HepG2 (cell line): ENCODE measurements at regions not wholly inside any gene's neighbourhood (a gene's known extent, or its start where the extent isn't known, plus 50 kb on each side); places are given as distances from the start of the nearest gene placed in this dataset.

Experiments
- ATF1 ChIP-seq: IDR thresholded peaks from 2 replicates; pipeline ENCODE4 v1.6.1; 2016; ENCODE audit warnings: mild to moderate bottlenecking, control low read depth
- CBX1 ChIP-seq: IDR thresholded peaks from one replicate; pipeline ENCODE4 v1.6.1; 2016; ENCODE audit warnings: antibody characterized with exemption, low read depth
- DNMT3B ChIP-seq: conservative IDR thresholded peaks from 2 replicates; pipeline ENCODE4 v1.6.1; 2016; ENCODE audit warnings: missing biosample characterization, control low read depth
- ETV5 ChIP-seq: IDR thresholded peaks from 2 replicates; pipeline ENCODE4 v1.6.1; 2018; ENCODE audit warnings: missing biosample characterization, missing genetic modification reagents, inconsistent platforms, borderline replicate concordance
- FOXJ3 ChIP-seq: sonication (generic); formaldehyde crosslinking; IDR thresholded peaks from 2 replicates; pipeline ENCODE4 v1.4.0; 2020; ENCODE audit warnings: missing genetic modification reagents, mild to moderate bottlenecking, borderline replicate concordance
- HNRNPH1 ChIP-seq: fragments of 200-400 bp; formaldehyde crosslinking; optimal IDR thresholded peaks from 2 replicates; pipeline ENCODE3; 2017; ENCODE audit warnings: mild to moderate bottlenecking, low read depth, low read length
- IKZF1 ChIP-seq: fragments of 450-650 bp; IDR thresholded peaks from 2 replicates; pipeline ENCODE4 v1.7.1; 2016
- KDM5B ChIP-seq: sonication (generic); formaldehyde crosslinking; IDR thresholded peaks from 2 replicates; pipeline ENCODE4 v1.4.0; 2020; ENCODE audit warnings: missing genetic modification reagents, mild to moderate bottlenecking, borderline replicate concordance
- KLF13 ChIP-seq: sonication (generic); formaldehyde crosslinking; IDR thresholded peaks from 2 replicates; pipeline ENCODE4 v1.4.0; 2020; ENCODE audit warnings: mild to moderate bottlenecking, missing genetic modification reagents
- NFYB ChIP-seq: sonication (generic); formaldehyde crosslinking; IDR thresholded peaks from 2 replicates; pipeline ENCODE4 v1.4.0; 2020; ENCODE audit warnings: missing genetic modification reagents
- PAF1 ChIP-seq: IDR thresholded peaks from 2 replicates; pipeline ENCODE4 v1.6.1; 2016; ENCODE audit warnings: missing genetic modification reagents, missing compliant biosample characterization
- SP5 ChIP-seq: IDR thresholded peaks from 2 replicates; pipeline ENCODE4 v1.6.1; 2016; ENCODE audit warnings: low read depth, borderline replicate concordance
- SSRP1 ChIP-seq: IDR thresholded peaks from 2 replicates; pipeline ENCODE4 v1.6.1; 2016; ENCODE audit warnings: control low read depth
- TFAP4 ChIP-seq: sonication (generic); IDR thresholded peaks from 2 replicates; pipeline ENCODE4 v1.6.1; 2016; ENCODE audit warnings: low read depth, borderline replicate concordance
- THAP7 ChIP-seq: sonication (generic); formaldehyde crosslinking; IDR thresholded peaks from 2 replicates; pipeline ENCODE4 v1.8.1; 2023; ENCODE audit warnings: mild to moderate bottlenecking, missing genetic modification reagents
- TRIM24 ChIP-seq: sonication (generic); formaldehyde crosslinking; IDR thresholded peaks from 2 replicates; pipeline ENCODE4 v1.8.0; 2022; ENCODE audit warnings: mild to moderate bottlenecking, missing genetic modification reagents
- ZBTB1 ChIP-seq: sonication (generic); formaldehyde crosslinking; IDR thresholded peaks from 2 replicates; pipeline ENCODE4 v1.4.0; 2020; ENCODE audit warnings: missing genetic modification reagents, borderline replicate concordance
- ZBTB34 ChIP-seq: sonication (generic); formaldehyde crosslinking; IDR thresholded peaks from 2 replicates; pipeline ENCODE4 v1.8.0; 2022; ENCODE audit warnings: mild to moderate bottlenecking, missing genetic modification reagents
- ZFYVE20 ChIP-seq: sonication (generic); formaldehyde crosslinking; IDR thresholded peaks from 2 replicates; pipeline ENCODE4 v1.8.0; 2023; ENCODE audit warnings: low read depth, mild to moderate bottlenecking, moderate library complexity, missing genetic modification reagents, borderline replicate concordance
- ZNF136 ChIP-seq: sonication (generic); formaldehyde crosslinking; IDR thresholded peaks from 2 replicates; pipeline ENCODE4 v1.8.1; 2022; ENCODE audit warnings: low read depth, mild to moderate bottlenecking, moderate library complexity, missing genetic modification reagents
- ZNF326 ChIP-seq: sonication (generic); formaldehyde crosslinking; IDR thresholded peaks from 2 replicates; pipeline ENCODE4 v1.4.0; 2020; ENCODE audit warnings: missing genetic modification reagents, borderline replicate concordance
- ZNF354B ChIP-seq: sonication (generic); formaldehyde crosslinking; IDR thresholded peaks from 2 replicates; pipeline ENCODE4 v1.8.0; 2022; ENCODE audit warnings: mild to moderate bottlenecking, missing genetic modification reagents
- ZNF547 ChIP-seq: sonication (generic); formaldehyde crosslinking; IDR thresholded peaks from 2 replicates; pipeline ENCODE4 v1.5.1; 2020; ENCODE audit warnings: mild to moderate bottlenecking, missing genetic modification reagents
- ZNF589 ChIP-seq: sonication (generic); formaldehyde crosslinking; conservative IDR thresholded peaks from 2 replicates; pipeline ENCODE4 v1.8.0; 2022; ENCODE audit warnings: mild to moderate bottlenecking, moderate library complexity, missing genetic modification reagents
- ZNF788 ChIP-seq: sonication (generic); formaldehyde crosslinking; IDR thresholded peaks from 2 replicates; pipeline ENCODE4 v1.5.0; 2020; ENCODE audit warnings: mild to moderate bottlenecking, missing genetic modification reagents, borderline replicate concordance
- TF ChIP-seq, protein P1 (sequence below): sonication (generic); formaldehyde crosslinking; IDR thresholded peaks from 2 replicates; pipeline ENCODE4 v1.4.0; 2020; ENCODE audit warnings: missing genetic modification reagents; ENCODE audit errors: not compliant biosample characterization
- TF ChIP-seq, protein P2 (sequence below): sonication (generic); formaldehyde crosslinking; IDR thresholded peaks from 2 replicates; pipeline ENCODE4 v1.5.0; 2020; ENCODE audit warnings: mild to moderate bottlenecking, missing genetic modification reagents, moderate library complexity

GRCh38 chr18:23077493-23078256, 57.6 kb upstream of the CABLES1 start (continued):
- TF ChIP-seq KDM5B (no peak), ZNF354B (CRISPR knock-in tag) (no peak), SP5 (CRISPR knock-in tag) (no peak), ZNF547 (0 out of 2 replicates have a peak, but pooled peaks have one; percentile 29), CBX1 (no peak), FOXJ3 (no peak), HNRNPH1 (no peak), ETV5 (CRISPR knock-in tag) (no peak; the same call in 1 of the 2 replicates), IKZF1 (no peak), ZFYVE20 (CRISPR knock-in tag) (no peak), ZNF589 (no peak), THAP7 (CRISPR knock-in tag) (no peak), NFYB (CRISPR knock-in tag) (no peak), SSRP1 (CRISPR knock-in tag) (no peak), TFAP4 (no peak), TRIM24 (CRISPR knock-in tag) (no peak), ZBTB1 (CRISPR knock-in tag) (no peak), PAF1 (CRISPR knock-in tag) (no peak), DNMT3B (CRISPR knock-in tag) (no peak), ZNF136 (CRISPR knock-in tag) (no peak), ATF1 (no peak), ZNF326 (CRISPR knock-in tag) (no peak), KLF13 (no peak), ZBTB34 (no peak), ZNF788 (CRISPR knock-in tag) (no peak)
- TF ChIP-seq, protein P1, sequence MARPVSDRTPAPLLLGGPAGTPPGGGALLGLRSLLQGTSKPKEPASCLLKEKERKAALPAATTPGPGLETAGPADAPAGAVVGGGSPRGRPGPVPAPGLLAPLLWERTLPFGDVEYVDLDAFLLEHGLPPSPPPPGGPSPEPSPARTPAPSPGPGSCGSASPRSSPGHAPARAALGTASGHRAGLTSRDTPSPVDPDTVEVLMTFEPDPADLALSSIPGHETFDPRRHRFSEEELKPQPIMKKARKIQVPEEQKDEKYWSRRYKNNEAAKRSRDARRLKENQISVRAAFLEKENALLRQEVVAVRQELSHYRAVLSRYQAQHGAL (CRISPR knock-in tag), result no peak
- TF ChIP-seq, protein P2, sequence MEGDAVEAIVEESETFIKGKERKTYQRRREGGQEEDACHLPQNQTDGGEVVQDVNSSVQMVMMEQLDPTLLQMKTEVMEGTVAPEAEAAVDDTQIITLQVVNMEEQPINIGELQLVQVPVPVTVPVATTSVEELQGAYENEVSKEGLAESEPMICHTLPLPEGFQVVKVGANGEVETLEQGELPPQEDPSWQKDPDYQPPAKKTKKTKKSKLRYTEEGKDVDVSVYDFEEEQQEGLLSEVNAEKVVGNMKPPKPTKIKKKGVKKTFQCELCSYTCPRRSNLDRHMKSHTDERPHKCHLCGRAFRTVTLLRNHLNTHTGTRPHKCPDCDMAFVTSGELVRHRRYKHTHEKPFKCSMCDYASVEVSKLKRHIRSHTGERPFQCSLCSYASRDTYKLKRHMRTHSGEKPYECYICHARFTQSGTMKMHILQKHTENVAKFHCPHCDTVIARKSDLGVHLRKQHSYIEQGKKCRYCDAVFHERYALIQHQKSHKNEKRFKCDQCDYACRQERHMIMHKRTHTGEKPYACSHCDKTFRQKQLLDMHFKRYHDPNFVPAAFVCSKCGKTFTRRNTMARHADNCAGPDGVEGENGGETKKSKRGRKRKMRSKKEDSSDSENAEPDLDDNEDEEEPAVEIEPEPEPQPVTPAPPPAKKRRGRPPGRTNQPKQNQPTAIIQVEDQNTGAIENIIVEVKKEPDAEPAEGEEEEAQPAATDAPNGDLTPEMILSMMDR, result peak; percentile 83
